Ramos (cell line): ENCODE measurements at regions not wholly inside any gene's neighbourhood (a gene's known extent, or its start where the extent isn't known, plus 50 kb on each side); places are given as distances from the start of the nearest gene placed in this dataset.

ENCODE experiments used
- in situ Hi-C: fragments of 300-500 bp; cut with MboI; formaldehyde crosslinking; loops from one replicate; pipeline ENCODE4 v1.14.3; 2022; ENCODE audit warnings: low sequenced_read_pairs; ENCODE audit not compliant: unreplicated experiment

- in situ Hi-C loops = no loop called here
Observed at GRCh38 chr6:144840619-144841018, 555.5 kb downstream of the UTRN start.

DNA sequence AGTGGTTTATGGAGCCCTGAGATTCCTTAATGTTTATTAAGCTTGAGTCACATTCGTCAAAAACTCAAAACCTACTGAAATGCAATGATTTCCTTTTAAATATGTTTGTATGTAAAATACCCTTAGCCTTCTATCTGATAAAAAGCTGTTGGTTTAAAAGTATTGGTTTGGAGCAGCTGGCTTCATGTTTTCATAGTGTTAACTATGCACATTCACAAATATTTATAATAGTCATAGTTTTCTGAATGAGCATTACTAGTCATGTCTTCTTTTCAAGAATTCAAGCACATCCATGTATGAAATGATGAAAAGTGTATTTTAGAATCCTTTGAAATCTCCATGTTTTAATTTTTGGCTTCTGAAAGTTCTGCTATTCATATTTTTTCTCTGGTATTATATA, 558.6 kb downstream of the UTRN start:
- in situ Hi-C loops = no loop called here

- in situ Hi-C loops = no loop called here
Observed at GRCh38 chr6:144844596-144844995, 559.5 kb downstream of the UTRN start.

DNA sequence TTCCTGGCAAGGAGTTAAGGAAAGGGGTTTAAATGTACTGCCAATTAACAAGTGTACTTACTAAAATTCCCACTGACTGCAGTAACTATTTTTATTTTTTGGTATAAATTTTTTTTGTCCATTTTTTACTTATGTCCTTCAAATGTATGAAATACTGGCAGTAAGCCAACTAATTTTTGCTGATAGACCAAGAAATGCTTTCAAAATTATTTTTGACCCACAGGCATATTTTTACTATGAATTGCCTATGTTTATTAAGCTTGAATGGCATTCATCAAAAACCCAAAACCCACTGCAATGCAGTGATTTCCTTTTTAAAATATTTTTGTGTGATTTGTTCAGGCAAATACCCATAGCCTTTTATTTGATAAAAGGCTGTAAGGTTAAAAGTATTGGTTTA, 560.1 kb downstream of the UTRN start:
- in situ Hi-C loops = no loop called here

GRCh38 chr6:144847916-144848315, 562.8 kb downstream of the UTRN start:
- in situ Hi-C loops = no loop called here

DNA sequence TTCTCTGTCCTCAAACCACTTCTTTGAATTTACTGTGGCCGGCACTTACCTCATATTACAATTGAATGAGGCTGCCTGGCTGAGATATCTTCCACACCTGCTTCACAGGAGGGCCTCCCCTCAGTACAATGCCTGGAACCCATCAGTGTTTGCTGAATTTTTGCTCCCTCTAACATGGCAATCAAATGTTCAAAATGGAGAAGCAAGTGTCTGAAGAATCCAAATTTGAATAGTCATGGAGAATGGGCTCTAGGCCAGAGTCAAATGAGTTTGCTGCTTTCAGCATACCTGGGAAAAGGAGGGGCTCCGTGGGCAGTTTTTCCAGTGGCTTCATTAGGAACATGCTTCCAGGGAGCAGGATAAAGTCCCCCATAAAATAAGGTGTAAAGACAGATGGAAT, 564.8 kb downstream of the UTRN start:
- in situ Hi-C loops = no loop called here

- in situ Hi-C loops = no loop called here
Observed at GRCh38 chr6:144853603-144854002, 568.5 kb downstream of the UTRN start.

DNA sequence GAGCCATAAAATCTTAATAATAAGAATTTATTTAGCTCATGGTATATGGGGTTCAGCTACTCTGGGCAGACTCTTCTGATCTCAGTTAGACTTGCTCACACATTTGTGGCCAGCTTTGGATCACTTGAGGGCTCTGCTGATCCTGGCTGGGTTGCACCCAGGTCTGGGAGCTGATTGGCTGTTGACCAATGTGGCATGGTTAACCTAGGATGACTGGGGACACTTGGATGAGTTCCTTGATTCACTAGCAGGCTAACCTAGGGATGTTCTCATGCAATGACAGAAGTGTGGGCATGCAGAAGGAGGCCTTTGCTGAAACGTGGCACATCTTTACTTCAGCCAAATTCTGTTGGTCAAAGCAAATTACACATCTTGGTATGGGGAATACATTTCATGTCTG, 569.5 kb downstream of the UTRN start:
- in situ Hi-C loops = no loop called here

- in situ Hi-C loops = no loop called here
Observed at GRCh38 chr6:144855375-144855774, 570.2 kb downstream of the UTRN start.

- in situ Hi-C loops = no loop called here
Observed at GRCh38 chr6:144855812-144856531, 570.8 kb downstream of the UTRN start.

DNA sequence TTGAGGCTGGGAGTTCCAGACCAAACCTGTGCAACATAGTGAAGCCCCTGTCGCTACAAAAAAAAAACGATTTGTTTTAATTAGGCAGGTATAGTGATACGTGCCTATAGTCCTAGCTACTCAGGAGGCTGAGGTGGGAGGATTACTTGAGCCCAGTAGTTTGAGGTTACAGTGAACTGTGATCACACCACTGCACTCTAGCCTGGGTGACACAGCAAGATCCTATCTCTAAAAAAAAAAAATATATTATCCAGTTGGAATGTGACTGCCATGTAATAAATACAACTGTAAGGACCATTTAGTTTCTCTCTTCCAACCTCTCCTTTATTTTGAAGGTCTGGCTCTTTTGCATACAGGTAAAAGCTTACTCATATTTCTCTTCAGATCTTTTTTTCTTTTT, 571.5 kb downstream of the UTRN start:
- in situ Hi-C loops = no loop called here

DNA sequence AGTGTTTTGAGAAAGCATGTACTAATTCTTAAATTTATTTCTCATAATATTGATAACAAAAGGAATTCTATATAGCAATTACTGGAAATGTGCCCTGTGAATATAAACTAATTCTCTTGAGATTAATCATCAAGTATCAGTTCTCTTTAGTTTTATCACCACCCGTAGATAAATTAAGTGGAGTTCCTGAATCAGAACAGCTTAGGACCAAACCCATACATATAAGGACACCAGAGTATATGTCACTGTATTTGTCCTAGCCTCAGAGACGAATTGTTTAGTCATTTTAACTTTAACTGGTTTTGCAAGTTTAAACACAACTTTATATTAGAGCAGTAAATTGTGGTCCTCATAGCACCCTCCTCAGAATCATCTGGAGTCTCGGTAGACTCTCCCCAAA, 572.0 kb downstream of the UTRN start:
- in situ Hi-C loops = no loop called here

DNA sequence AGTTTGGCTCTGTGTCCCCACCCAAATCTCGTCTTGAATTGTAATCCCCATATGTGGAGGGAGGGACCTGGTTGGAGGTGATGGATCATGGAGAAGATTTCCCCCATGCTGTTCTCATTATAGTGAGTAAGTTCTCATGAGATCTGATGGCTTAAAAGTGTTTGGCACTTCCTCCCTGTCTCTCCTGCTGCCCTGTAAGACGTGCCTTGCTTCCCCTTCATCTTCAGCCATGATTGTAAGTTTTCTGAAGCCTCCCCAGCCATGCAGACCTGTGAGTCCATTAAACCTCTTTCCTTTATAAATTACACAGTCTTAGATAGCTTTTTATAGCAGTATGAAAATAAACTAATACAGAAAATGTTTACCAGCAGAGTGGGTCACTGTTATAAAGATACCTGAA, 577.6 kb downstream of the UTRN start:
- in situ Hi-C loops = no loop called here

DNA sequence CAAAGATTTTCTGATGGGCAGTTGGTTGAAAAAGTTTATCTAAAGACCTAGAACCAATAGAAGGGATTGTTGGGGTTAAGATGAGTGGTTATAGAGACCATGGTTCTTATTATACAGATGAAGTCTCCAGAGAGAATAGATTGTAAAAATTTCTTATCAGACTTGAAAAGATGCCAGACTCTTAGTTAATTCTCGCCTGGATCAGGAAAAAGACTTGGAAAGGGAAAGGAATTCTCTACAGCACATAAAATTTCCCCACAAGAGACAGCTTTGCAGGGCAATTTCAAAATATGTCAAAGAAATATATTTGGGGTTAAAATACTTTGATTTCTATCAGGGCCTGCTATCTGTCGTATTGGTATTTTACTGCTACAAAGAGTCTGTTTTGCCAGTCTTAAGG, 582.6 kb downstream of the UTRN start:
- in situ Hi-C loops = no loop called here

GRCh38 chr6:144870782-144871181, 585.6 kb downstream of the UTRN start:
- in situ Hi-C loops = no loop called here

GRCh38 chr6:144873623-144874378, 588.7 kb downstream of the UTRN start:
- in situ Hi-C loops = no loop called here

DNA sequence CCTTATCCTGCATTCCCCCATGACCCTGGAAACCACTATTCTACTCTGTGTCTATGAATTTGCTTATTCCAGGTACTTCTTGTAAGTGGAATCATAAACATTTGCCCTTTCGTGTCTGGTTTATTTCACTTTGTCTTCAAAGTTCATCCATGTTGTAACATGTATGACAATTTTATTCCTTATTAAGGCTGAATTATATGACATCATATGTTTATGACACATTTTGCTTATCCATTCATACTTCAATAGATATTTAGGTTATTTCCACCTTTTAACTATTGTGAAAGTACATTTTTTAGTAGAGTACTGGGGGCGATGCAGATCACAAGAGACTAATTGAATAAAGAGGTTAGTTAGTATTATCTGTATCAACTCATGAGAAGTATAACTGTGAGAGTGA, 591.6 kb downstream of the UTRN start:
- in situ Hi-C loops = no loop called here

GRCh38 chr6:144877118-144877517, 592.0 kb downstream of the UTRN start:
- in situ Hi-C loops = no loop called here

DNA sequence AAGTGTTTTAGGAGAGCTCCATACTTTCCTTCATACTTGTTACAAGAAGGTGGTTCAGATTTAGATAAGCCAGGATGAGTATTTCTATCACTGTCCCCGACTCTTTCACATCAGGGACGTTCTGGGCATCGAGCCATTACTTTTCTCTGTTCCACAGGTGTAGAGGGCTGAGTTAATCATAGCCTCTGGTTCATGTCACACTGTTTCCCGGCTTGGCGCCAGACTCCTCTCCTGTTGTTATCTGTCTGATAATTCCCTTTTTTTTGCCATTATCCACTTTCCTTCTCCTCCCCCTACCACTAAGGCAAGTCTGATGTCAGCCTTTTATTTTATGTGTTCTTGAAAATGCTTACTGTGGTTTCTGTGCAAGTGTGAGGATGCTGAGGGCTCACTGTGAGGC, 593.4 kb downstream of the UTRN start:
- in situ Hi-C loops = no loop called here

GRCh38 chr6:144879436-144879835, 594.3 kb downstream of the UTRN start:
- in situ Hi-C loops = no loop called here

- in situ Hi-C loops = no loop called here
Observed at GRCh38 chr6:144882425-144882824, 597.3 kb downstream of the UTRN start.

- in situ Hi-C loops = no loop called here
Observed at GRCh38 chr6:144883915-144884314, 598.8 kb downstream of the UTRN start.
